ENCODE measurements at regions not wholly inside any gene's neighbourhood (a gene's known extent, or its start where the extent isn't known, plus 50 kb on each side); places are given as distances from the start of the nearest gene placed in this dataset.

GRCh38 chr7:86963599-86964230 lies 95.7 kb downstream of the ELAPOR2 start:
- H3K79me2 ChIP-seq (ENCODE audit: control insufficient read depth, insufficient read depth, low read length) = no peaks in the 10 kb centered on the region
- H3K36me3 ChIP-seq (ENCODE audit: control insufficient read depth in 2 of 2, extremely low read depth in 1 of 2, insufficient read depth in 2 of 2, low read length in 2 of 2) = no peaks in the 10 kb centered on the region
- BruUV-seq (replicated peaks) = no TSS peak
- intact Hi-C loops (cut with micrococcal nuclease) (no loop called here), dilution Hi-C loops (cut with MboI; ENCODE audit: extremely low pct_ligation_motif_present, low sequenced_read_pairs) (no loop called here)
- TF ChIP-seq POLR2A (IDR thresholded peaks at IDR 0.05; ENCODE audit: low read depth, low read length) (no peak), GATA2 (IDR thresholded peaks at IDR 0.05; ENCODE audit: insufficient read depth, insufficient read length, low read depth, low read length) (no peak), EZH2 (IDR thresholded peaks at IDR 0.05; ENCODE audit: borderline replicate concordance, low read depth, low read length, severe bottlenecking) (no peak), POLR2AphosphoS5 (IDR thresholded peaks at IDR 0.05; ENCODE audit: insufficient read depth, low read depth, low read length) (no peak), MAX (IDR thresholded peaks at IDR 0.05; ENCODE audit: insufficient read depth, insufficient read length) (no peak), MYC (IDR thresholded peaks at IDR 0.05; ENCODE audit: low read depth, low read length) (no peak), FOS (IDR thresholded peaks at IDR 0.05; ENCODE audit: borderline replicate concordance, insufficient read depth, low read length) (no peak), CTCF (IDR thresholded peaks at IDR 0.05; ENCODE audit: extremely low read depth in 1 of 2, insufficient read depth in 1 of 2, low read depth in 1 of 2, low read length in 2 of 2) (no peak), JUN (IDR thresholded peaks at IDR 0.05; ENCODE audit: borderline replicate concordance, insufficient read depth, insufficient read length, low read depth) (no peak)
- no peaks in the 10 kb centered on the region for H3K4me1 ChIP-seq (ENCODE audit: control insufficient read depth, extremely low read depth, insufficient read depth, low read length)
- FAIRE-seq (no peak), DNase-seq (ENCODE audit: low read depth, low spot score) (no peak)
- no peak overlapping the region for H2AFZ ChIP-seq (ENCODE audit: low read depth, low read length)
- H3K4me2 ChIP-seq (ENCODE audit: insufficient read depth, low read length) = no peak overlapping the region
- no peaks in the 10 kb centered on the region for H4K20me1 ChIP-seq (replicated peaks; ENCODE audit: control insufficient read depth, extremely low read depth, insufficient read depth, low read length)
- no peaks in the 10 kb centered on the region for H3K27me3 ChIP-seq (ENCODE audit: control insufficient read depth in 2 of 2, insufficient read depth in 2 of 2, low read length in 2 of 2)
- POLR2A ChIA-PET = no interaction called here
- H3K9me3 ChIP-seq (replicated peaks; ENCODE audit: control insufficient read depth, insufficient read depth, low read length) = no peaks in the 10 kb centered on the region
- no peak overlapping the region for H3K9ac ChIP-seq (replicated peaks; ENCODE audit: extremely low read depth, insufficient read depth, low read length)
- H3K9me1 ChIP-seq (replicated peaks; ENCODE audit: control insufficient read depth, extremely low read depth, insufficient read depth, low read length) = no peaks in the 10 kb centered on the region
- no peak overlapping the region for H3K4me3 ChIP-seq (replicated peaks in 1 of 3; ENCODE audit: insufficient read depth in 1 of 3, low read depth in 1 of 3, low read length in 3 of 3)
- H3K27ac ChIP-seq (ENCODE audit: insufficient read depth, low read depth, low read length) = no peak overlapping the region
- CTCF ChIA-PET = no interaction called here

All from endothelial cell of umbilical vein (primary cell).